ENCODE measurements at regions not wholly inside any gene's neighbourhood (a gene's known extent, or its start where the extent isn't known, plus 50 kb on each side); places are given as distances from the start of the nearest gene placed in this dataset.

GRCh38 chr4:123167931-123168330 lies 228.7 kb upstream of the SPRY1 start:
- POLR2A ChIA-PET (ENCODE audit: low non-redundant PET) = no interaction called here
- no peak for TF ChIP-seq EZH2 (IDR thresholded peaks at IDR 0.05; ENCODE audit: borderline replicate concordance, low read depth, low read length, poor library complexity, severe bottlenecking)
- TF ChIP-seq, protein P1, sequence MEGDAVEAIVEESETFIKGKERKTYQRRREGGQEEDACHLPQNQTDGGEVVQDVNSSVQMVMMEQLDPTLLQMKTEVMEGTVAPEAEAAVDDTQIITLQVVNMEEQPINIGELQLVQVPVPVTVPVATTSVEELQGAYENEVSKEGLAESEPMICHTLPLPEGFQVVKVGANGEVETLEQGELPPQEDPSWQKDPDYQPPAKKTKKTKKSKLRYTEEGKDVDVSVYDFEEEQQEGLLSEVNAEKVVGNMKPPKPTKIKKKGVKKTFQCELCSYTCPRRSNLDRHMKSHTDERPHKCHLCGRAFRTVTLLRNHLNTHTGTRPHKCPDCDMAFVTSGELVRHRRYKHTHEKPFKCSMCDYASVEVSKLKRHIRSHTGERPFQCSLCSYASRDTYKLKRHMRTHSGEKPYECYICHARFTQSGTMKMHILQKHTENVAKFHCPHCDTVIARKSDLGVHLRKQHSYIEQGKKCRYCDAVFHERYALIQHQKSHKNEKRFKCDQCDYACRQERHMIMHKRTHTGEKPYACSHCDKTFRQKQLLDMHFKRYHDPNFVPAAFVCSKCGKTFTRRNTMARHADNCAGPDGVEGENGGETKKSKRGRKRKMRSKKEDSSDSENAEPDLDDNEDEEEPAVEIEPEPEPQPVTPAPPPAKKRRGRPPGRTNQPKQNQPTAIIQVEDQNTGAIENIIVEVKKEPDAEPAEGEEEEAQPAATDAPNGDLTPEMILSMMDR (conservative IDR thresholded peaks at IDR 0.05; ENCODE audit: low read depth, low read length) = no peak
- intact Hi-C loops (cut with micrococcal nuclease; ENCODE audit: unreplicated experiment) = no loop called here
- Histone ChIP-seq H3K27me3 (replicated peaks; ENCODE audit: insufficient read depth, low read depth, low read length, poor library complexity) (no peaks in the 10 kb centered on the region), H3K36me3 (ENCODE audit: insufficient read depth, low read length, poor library complexity, severe bottlenecking) (no peaks in the 10 kb centered on the region), H3K9me3 (ENCODE audit: low read depth, low read length, poor library complexity, severe bottlenecking) (no peaks in the 10 kb centered on the region), H3K4me1 (ENCODE audit: insufficient read depth, low read length, poor library complexity, severe bottlenecking) (peaks cover 3% of the 10 kb centered on the region), H3K4me3 (ENCODE audit: low read depth, low read length, poor library complexity, severe bottlenecking) (no peak overlapping the region), H3K27ac (ENCODE audit: low read depth, low read length, poor library complexity, severe bottlenecking) (no peak overlapping the region)
- DNase-seq (ENCODE audit: low spot score) = no peak
- no TSS peak for BruUV-seq (replicated peaks)
- CTCF ChIA-PET = no interaction called here

DNA sequence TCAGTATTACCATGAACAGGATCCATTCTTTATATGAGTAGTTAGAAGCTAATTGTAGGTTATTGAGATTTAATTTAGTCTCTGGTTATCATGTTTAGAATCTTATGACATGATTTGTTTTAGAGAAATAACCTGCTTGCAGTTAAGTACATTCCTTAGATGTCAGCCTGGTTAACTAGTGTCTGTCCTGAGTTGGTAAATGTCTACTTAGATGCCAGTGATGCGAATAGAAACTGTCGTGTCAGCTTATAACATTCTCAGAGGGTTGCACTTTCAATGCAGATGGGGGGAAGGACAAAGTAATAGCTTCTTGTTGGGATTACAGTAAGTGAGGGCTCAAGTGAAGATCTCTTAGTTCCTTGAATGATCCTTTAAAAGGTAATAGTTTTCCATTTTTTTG lies 227.8 kb upstream of the SPRY1 start:
- Histone ChIP-seq H3K27ac (ENCODE audit: low read depth, low read length, poor library complexity, severe bottlenecking) (no peak overlapping the region), H3K36me3 (ENCODE audit: insufficient read depth, low read length, poor library complexity, severe bottlenecking) (no peaks in the 10 kb centered on the region), H3K27me3 (replicated peaks; ENCODE audit: insufficient read depth, low read depth, low read length, poor library complexity) (no peaks in the 10 kb centered on the region), H3K4me1 (ENCODE audit: insufficient read depth, low read length, poor library complexity, severe bottlenecking) (peaks cover 3% of the 10 kb centered on the region), H3K9me3 (ENCODE audit: low read depth, low read length, poor library complexity, severe bottlenecking) (no peaks in the 10 kb centered on the region), H3K4me3 (ENCODE audit: low read depth, low read length, poor library complexity, severe bottlenecking) (no peak overlapping the region)
- no TSS peak for BruUV-seq (replicated peaks)
- TF ChIP-seq, protein P1 (conservative IDR thresholded peaks at IDR 0.05; ENCODE audit: low read depth, low read length) = no peak
- TF ChIP-seq EZH2 (IDR thresholded peaks at IDR 0.05; ENCODE audit: borderline replicate concordance, low read depth, low read length, poor library complexity, severe bottlenecking) = no peak
- no peak for DNase-seq (ENCODE audit: low spot score)
- ChIA-PET POLR2A (ENCODE audit: low non-redundant PET) (no interaction called here), CTCF (no interaction called here)
- intact Hi-C loops (cut with micrococcal nuclease; ENCODE audit: unreplicated experiment) = no loop called here

GRCh38 chr4:123170843-123171242 lies 225.8 kb upstream of the SPRY1 start:
- Histone ChIP-seq H3K9me3 (ENCODE audit: low read depth, low read length, poor library complexity, severe bottlenecking) (no peaks in the 10 kb centered on the region), H3K4me1 (ENCODE audit: insufficient read depth, low read length, poor library complexity, severe bottlenecking) (peaks cover 3% of the 10 kb centered on the region), H3K27me3 (replicated peaks; ENCODE audit: insufficient read depth, low read depth, low read length, poor library complexity) (no peaks in the 10 kb centered on the region), H3K27ac (ENCODE audit: low read depth, low read length, poor library complexity, severe bottlenecking) (no peak overlapping the region), H3K4me3 (ENCODE audit: low read depth, low read length, poor library complexity, severe bottlenecking) (no peak overlapping the region), H3K36me3 (ENCODE audit: insufficient read depth, low read length, poor library complexity, severe bottlenecking) (no peaks in the 10 kb centered on the region)
- intact Hi-C loops (cut with micrococcal nuclease; ENCODE audit: unreplicated experiment) = no loop called here
- no TSS peak for BruUV-seq (replicated peaks)
- no peak for TF ChIP-seq EZH2 (IDR thresholded peaks at IDR 0.05; ENCODE audit: borderline replicate concordance, low read depth, low read length, poor library complexity, severe bottlenecking)
- TF ChIP-seq, protein P1 (conservative IDR thresholded peaks at IDR 0.05; ENCODE audit: low read depth, low read length) = no peak
- ChIA-PET POLR2A (ENCODE audit: low non-redundant PET) (no interaction called here), CTCF (no interaction called here)
- DNase-seq (ENCODE audit: low spot score) = no peak

Data from A673 (cell line).